ENCODE measurements at regions not wholly inside any gene's neighbourhood (a gene's known extent, or its start where the extent isn't known, plus 50 kb on each side); places are given as distances from the start of the nearest gene placed in this dataset.

DNA sequence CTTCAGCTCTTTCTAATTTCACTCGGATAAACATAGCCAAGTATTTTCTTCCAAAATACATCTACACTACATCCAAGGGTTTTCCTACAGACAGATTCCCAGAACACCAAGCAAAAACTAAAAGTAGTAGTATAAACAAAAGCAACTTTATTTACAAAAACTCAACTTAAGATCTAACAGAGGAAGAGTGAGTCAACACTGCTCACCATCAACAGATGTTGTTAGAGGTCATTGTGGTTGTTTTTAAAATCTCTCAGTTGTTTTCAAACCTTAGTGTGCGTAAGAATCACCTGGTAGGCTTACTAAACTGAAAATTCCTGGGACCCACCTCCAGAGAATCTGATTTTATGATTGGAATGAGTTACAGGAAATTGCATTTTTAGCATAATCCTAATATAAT lies 631.7 kb upstream of the SGCG start:
- Histone ChIP-seq H3K27me3 (ENCODE audit: insufficient read depth) (no peaks in the 10 kb centered on the region), H3K4me2 (no peak overlapping the region), H3K36me3 (replicated peaks in 1 of 2; ENCODE audit: control insufficient read depth in 1 of 2, insufficient read depth in 2 of 2, low read length in 1 of 2) (no peaks in the 10 kb centered on the region), H2AFZ (ENCODE audit: low read depth) (no peak overlapping the region), H3K4me3 (ENCODE audit: low read depth in 2 of 2, low read length in 1 of 2) (no peak overlapping the region), H4K20me1 (ENCODE audit: insufficient read depth) (no peaks in the 10 kb centered on the region), H3K27ac (ENCODE audit: low read depth in 2 of 2, low read length in 1 of 2) (no peak overlapping the region), H3K9me3 (no peaks in the 10 kb centered on the region), H3F3A (replicated peaks; ENCODE audit: insufficient read depth) (no peaks in the 10 kb centered on the region), H3K9ac (no peak overlapping the region), H3K4me1 (ENCODE audit: control insufficient read depth in 1 of 2, insufficient read depth in 2 of 2, low read depth in 1 of 2, low read length in 1 of 2) (no peaks in the 10 kb centered on the region), H3K79me2 (ENCODE audit: insufficient read depth) (no peaks in the 10 kb centered on the region), H3K9me2 (no peaks in the 10 kb centered on the region)
- ChIA-PET POLR2A (no interaction called here), CTCF (no interaction called here)
- TF ChIP-seq GATA2 (CRISPR knock-in tag; IDR thresholded peaks at IDR 0.05) (no peak), MXI1 (IDR thresholded peaks at IDR 0.05; ENCODE audit: low read depth, low read length) (no peak), PBX3 (IDR thresholded peaks at IDR 0.05) (no peak), FOXM1 (IDR thresholded peaks at IDR 0.05; ENCODE audit: low read depth) (no peak), NRF1 (IDR thresholded peaks at IDR 0.05; ENCODE audit: low read depth, low read length) (no peak)
- TF ChIP-seq, protein P1, sequence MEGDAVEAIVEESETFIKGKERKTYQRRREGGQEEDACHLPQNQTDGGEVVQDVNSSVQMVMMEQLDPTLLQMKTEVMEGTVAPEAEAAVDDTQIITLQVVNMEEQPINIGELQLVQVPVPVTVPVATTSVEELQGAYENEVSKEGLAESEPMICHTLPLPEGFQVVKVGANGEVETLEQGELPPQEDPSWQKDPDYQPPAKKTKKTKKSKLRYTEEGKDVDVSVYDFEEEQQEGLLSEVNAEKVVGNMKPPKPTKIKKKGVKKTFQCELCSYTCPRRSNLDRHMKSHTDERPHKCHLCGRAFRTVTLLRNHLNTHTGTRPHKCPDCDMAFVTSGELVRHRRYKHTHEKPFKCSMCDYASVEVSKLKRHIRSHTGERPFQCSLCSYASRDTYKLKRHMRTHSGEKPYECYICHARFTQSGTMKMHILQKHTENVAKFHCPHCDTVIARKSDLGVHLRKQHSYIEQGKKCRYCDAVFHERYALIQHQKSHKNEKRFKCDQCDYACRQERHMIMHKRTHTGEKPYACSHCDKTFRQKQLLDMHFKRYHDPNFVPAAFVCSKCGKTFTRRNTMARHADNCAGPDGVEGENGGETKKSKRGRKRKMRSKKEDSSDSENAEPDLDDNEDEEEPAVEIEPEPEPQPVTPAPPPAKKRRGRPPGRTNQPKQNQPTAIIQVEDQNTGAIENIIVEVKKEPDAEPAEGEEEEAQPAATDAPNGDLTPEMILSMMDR (IDR thresholded peaks at IDR 0.05): no peak
- no peak for DNase-seq
- WGBS (ENCODE audit: low lambda C conversion rate): 7% methylated on average over 2 of the region's 2 CpGs

GRCh38 chr13:22561581-22561980 lies 619.2 kb upstream of the SGCG start:
- Histone ChIP-seq H3F3A (replicated peaks; ENCODE audit: insufficient read depth) (no peaks in the 10 kb centered on the region), H3K4me1 (ENCODE audit: control insufficient read depth in 1 of 2, insufficient read depth in 2 of 2, low read depth in 1 of 2, low read length in 1 of 2) (no peaks in the 10 kb centered on the region; a peak in 1 of 4 replicates), H3K9ac (no peak overlapping the region), H3K79me2 (ENCODE audit: insufficient read depth) (no peaks in the 10 kb centered on the region), H3K4me3 (ENCODE audit: low read depth in 2 of 2, low read length in 1 of 2) (no peak overlapping the region), H3K9me3 (0 out of 2 replicates have a peak, but pooled peaks cover 8% of the 10 kb centered on the region), H3K36me3 (replicated peaks in 1 of 2; ENCODE audit: control insufficient read depth in 1 of 2, insufficient read depth in 2 of 2, low read length in 1 of 2) (no peaks in the 10 kb centered on the region), H3K9me2 (no peaks in the 10 kb centered on the region), H3K27ac (ENCODE audit: low read depth in 2 of 2, low read length in 1 of 2) (peak overlapping the region in 1 of 2 experiments; percentile 60; a peak in 1 of 4 replicates), H3K4me2 (no peak overlapping the region), H3K27me3 (ENCODE audit: insufficient read depth) (no peaks in the 10 kb centered on the region), H2AFZ (ENCODE audit: low read depth) (no peak overlapping the region), H4K20me1 (ENCODE audit: insufficient read depth) (no peaks in the 10 kb centered on the region)
- CTCF ChIA-PET: no interaction called here
- TF ChIP-seq PBX3 (IDR thresholded peaks at IDR 0.05): no peak
- TF ChIP-seq SIN3A (IDR thresholded peaks at IDR 0.05; ENCODE audit: borderline replicate concordance, low read depth, low read length): no peak
- no peak for TF ChIP-seq MEF2A (IDR thresholded peaks at IDR 0.05; ENCODE audit: borderline replicate concordance, low read depth)
- no peak for TF ChIP-seq JUND (IDR thresholded peaks at IDR 0.05)
- DNase-seq: peak; percentile 38
- POLR2A ChIA-PET: no interaction called here

Measured in SK-N-SH (cell line).